Activated naive CD4-positive, alpha-beta T cell treated with anti-CD3 and anti-CD28 coated beads, Interleukin-2, amount 10 ng/mL, durations not matched to agents 7 days and 5 days (primary cell): ENCODE measurements at regions not wholly inside any gene's neighbourhood (a gene's known extent, or its start where the extent isn't known, plus 50 kb on each side); places are given as distances from the start of the nearest gene placed in this dataset.

ENCODE experiments used
- CTCF ChIA-PET: fragments of 350-600 bp; sonication (Branson Sonifier 250); formaldehyde crosslinking; loops from one replicate; lab custom pipeline; 2021; ENCODE audit warnings: antibody characterized with exemption; lab: Charles Lee
- DNase-seq: peaks from one replicate; pipeline ENCODE4 v3.0.0-alpha.2; 2020
- H3K27ac Mint-ChIP-seq: one replicate; pipeline ENCODE4 v1.8.0; 2021; ENCODE audit warnings: mild to moderate bottlenecking, moderate library complexity, mixed read lengths
- H3K27me3 Mint-ChIP-seq: one replicate; pipeline ENCODE4 v1.8.0; 2021; ENCODE audit warnings: mild to moderate bottlenecking, mixed read lengths
- H3K36me3 Mint-ChIP-seq: one replicate; pipeline ENCODE4 v1.8.0; 2021; ENCODE audit warnings: mixed read lengths
- H3K4me1 Mint-ChIP-seq: one replicate; pipeline ENCODE4 v1.8.0; 2021; ENCODE audit warnings: mixed read lengths
- H3K4me3 Mint-ChIP-seq: one replicate; pipeline ENCODE4 v1.8.0; 2021; ENCODE audit warnings: mild to moderate bottlenecking, moderate library complexity, mixed read lengths
- H3K9me3 Mint-ChIP-seq: one replicate; pipeline ENCODE4 v1.8.0; 2021; ENCODE audit warnings: mixed read lengths

GRCh38 chr13:47521890-47522487 lies 479.1 kb downstream of the SUCLA2 start:
- CTCF ChIA-PET = no interaction called here
- no peak for DNase-seq
- Mint-ChIP-seq H3K36me3 (no peaks in the 10 kb centered on the region), H3K27me3 (no peaks in the 10 kb centered on the region), H3K9me3 (no peaks in the 10 kb centered on the region), H3K4me1 (no peaks in the 10 kb centered on the region), H3K4me3 (no peak overlapping the region), H3K27ac (no peak overlapping the region)

DNA sequence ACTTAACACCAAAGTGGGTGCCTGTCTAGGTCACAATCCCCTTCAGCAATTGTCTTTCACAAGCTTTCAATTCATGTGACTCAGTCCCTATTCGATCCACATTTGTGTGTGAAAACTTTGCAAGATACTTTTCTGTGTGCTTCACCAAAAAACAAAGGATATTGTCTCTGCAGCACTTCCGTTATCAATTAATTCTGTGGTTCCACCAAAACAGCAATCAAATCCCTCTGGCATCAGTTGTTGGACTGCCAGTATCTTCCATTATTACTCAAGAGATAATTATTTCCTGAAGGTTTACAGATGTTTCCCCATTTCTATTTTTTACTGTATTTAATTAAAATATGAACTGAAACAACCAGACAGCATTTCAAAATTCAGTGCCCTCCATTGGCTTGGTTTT lies 481.4 kb downstream of the SUCLA2 start:
- no peak overlapping the region for H3K4me3 Mint-ChIP-seq
- CTCF ChIA-PET = no interaction called here
- H3K4me1 Mint-ChIP-seq = no peaks in the 10 kb centered on the region
- no peaks in the 10 kb centered on the region for H3K36me3 Mint-ChIP-seq
- H3K27ac Mint-ChIP-seq = no peak overlapping the region
- peaks cover 3% of the 10 kb centered on the region for H3K9me3 Mint-ChIP-seq
- DNase-seq = no peak
- no peaks in the 10 kb centered on the region for H3K27me3 Mint-ChIP-seq

GRCh38 chr13:47518530-47518929 lies 482.5 kb downstream of the SUCLA2 start:
- Mint-ChIP-seq H3K4me1 (no peaks in the 10 kb centered on the region), H3K36me3 (no peaks in the 10 kb centered on the region), H3K27ac (no peak overlapping the region), H3K9me3 (peaks cover 3% of the 10 kb centered on the region), H3K27me3 (no peaks in the 10 kb centered on the region), H3K4me3 (no peak overlapping the region)
- no peak for DNase-seq
- CTCF ChIA-PET = no interaction called here

GRCh38 chr13:47511647-47512046 lies 489.4 kb downstream of the SUCLA2 start:
- peaks cover 3% of the 10 kb centered on the region for H3K9me3 Mint-ChIP-seq
- no peaks in the 10 kb centered on the region for H3K36me3 Mint-ChIP-seq
- no peak overlapping the region for H3K27ac Mint-ChIP-seq
- CTCF ChIA-PET = no interaction called here
- no peaks in the 10 kb centered on the region for H3K4me1 Mint-ChIP-seq
- DNase-seq = no peak
- no peak overlapping the region for H3K4me3 Mint-ChIP-seq
- H3K27me3 Mint-ChIP-seq = no peaks in the 10 kb centered on the region

- CTCF ChIA-PET = no interaction called here
- Mint-ChIP-seq H3K4me1 (no peaks in the 10 kb centered on the region), H3K27ac (no peak overlapping the region), H3K4me3 (no peak overlapping the region), H3K27me3 (no peaks in the 10 kb centered on the region), H3K9me3 (no peaks in the 10 kb centered on the region), H3K36me3 (no peaks in the 10 kb centered on the region)
- no peak for DNase-seq
Measured at GRCh38 chr13:47508527-47509228, 492.4 kb downstream of the SUCLA2 start.

GRCh38 chr13:47503475-47503874 lies 497.6 kb downstream of the SUCLA2 start:
- Mint-ChIP-seq H3K27me3 (no peaks in the 10 kb centered on the region), H3K4me3 (no peak overlapping the region), H3K9me3 (no peaks in the 10 kb centered on the region), H3K4me1 (no peaks in the 10 kb centered on the region), H3K27ac (no peak overlapping the region), H3K36me3 (no peaks in the 10 kb centered on the region)
- DNase-seq = no peak
- CTCF ChIA-PET = no interaction called here

DNA sequence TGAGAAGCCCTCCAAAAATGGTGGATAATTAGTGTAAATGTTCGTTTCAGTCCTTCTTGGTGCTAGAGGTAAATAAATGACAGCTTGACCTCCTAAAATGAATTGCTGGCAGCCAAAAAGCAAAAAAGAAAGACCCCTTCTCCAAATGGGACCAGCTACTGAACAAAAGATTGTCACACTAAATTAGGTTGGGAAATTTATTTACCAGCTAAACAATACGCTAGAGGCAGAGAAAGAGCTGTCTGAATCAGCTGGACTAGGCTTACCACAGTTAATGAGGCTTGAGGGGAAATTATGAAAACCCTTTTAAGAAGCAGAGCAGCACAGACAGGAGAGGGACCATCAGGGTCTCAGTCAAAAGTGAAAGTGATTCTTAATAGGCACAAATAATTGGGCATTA lies 498.9 kb downstream of the SUCLA2 start:
- CTCF ChIA-PET = no interaction called here
- no peaks in the 10 kb centered on the region for H3K27me3 Mint-ChIP-seq
- DNase-seq = no peak
- no peak overlapping the region for H3K27ac Mint-ChIP-seq
- H3K4me1 Mint-ChIP-seq = no peaks in the 10 kb centered on the region
- H3K9me3 Mint-ChIP-seq = no peaks in the 10 kb centered on the region
- no peak overlapping the region for H3K4me3 Mint-ChIP-seq
- H3K36me3 Mint-ChIP-seq = no peaks in the 10 kb centered on the region

DNA sequence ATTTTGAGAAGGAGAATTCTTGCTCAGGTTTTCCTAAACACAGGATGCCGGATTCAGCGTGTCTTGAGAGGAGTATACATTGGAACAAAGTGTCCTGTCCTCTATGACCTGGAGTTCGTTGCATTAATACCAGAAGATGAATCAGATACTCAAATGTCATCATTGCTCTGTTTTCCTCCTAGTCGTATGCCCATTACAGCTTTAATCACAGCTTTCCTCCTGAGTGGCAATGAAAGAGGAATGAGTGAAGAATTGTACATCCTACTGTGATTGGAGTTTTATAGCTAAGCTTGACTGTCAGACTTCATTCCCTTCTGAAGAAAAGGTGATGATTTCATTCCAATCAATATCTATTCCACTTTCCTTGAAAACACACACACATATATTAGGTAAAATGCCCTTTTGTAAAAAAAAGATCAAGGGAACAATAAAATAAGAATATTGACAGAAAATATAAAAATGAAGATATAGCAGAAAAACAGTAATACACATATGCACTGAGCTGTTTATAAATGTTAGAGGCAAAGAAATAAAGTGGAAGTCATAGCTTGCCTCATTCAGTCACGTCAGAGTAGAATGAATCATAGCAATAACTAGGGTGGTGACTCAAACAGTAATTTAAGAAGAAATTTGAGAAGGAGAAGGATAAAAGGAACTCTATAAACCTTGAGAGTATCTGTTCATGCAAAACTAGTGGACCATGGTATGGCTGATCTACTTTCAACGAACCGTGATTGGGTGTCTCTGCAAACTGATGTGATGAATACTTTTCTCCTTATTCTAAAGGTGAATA lies 501.5 kb downstream of the SUCLA2 start:
- Mint-ChIP-seq H3K4me1 (no peaks in the 10 kb centered on the region), H3K36me3 (no peaks in the 10 kb centered on the region), H3K27ac (no peak overlapping the region), H3K4me3 (no peak overlapping the region), H3K9me3 (no peaks in the 10 kb centered on the region), H3K27me3 (no peaks in the 10 kb centered on the region)
- CTCF ChIA-PET = no interaction called here
- no peak for DNase-seq

GRCh38 chr13:47484548-47484947 lies 516.5 kb downstream of the SUCLA2 start:
- CTCF ChIA-PET = no interaction called here
- Mint-ChIP-seq H3K27ac (no peak overlapping the region), H3K4me1 (no peaks in the 10 kb centered on the region), H3K4me3 (no peak overlapping the region), H3K27me3 (no peaks in the 10 kb centered on the region), H3K9me3 (no peaks in the 10 kb centered on the region), H3K36me3 (no peaks in the 10 kb centered on the region)
- no peak for DNase-seq

DNA sequence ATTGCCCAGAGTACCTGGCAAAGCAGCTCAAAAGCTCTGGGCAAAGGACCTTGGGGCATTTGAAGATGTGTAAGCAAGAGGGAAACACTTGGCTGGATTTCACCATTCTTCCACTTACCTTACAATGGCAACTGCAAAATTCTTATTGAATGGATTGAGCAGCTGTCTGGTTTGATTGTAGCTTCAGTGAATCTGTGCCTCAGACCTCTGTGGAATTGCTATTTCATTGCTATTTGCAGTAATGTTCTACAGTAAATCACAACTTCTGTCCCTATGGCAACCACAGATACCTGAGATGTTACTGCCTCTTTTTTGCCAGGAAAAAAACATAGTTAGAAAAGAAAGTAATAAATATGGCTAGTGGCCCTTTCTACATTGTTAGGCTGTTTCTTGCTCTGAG lies 519.5 kb downstream of the SUCLA2 start:
- CTCF ChIA-PET = no interaction called here
- no peaks in the 10 kb centered on the region for H3K36me3 Mint-ChIP-seq
- no peaks in the 10 kb centered on the region for H3K4me1 Mint-ChIP-seq
- H3K27me3 Mint-ChIP-seq = no peaks in the 10 kb centered on the region
- H3K9me3 Mint-ChIP-seq = no peaks in the 10 kb centered on the region
- no peak overlapping the region for H3K27ac Mint-ChIP-seq
- DNase-seq = no peak
- H3K4me3 Mint-ChIP-seq = no peak overlapping the region

DNA sequence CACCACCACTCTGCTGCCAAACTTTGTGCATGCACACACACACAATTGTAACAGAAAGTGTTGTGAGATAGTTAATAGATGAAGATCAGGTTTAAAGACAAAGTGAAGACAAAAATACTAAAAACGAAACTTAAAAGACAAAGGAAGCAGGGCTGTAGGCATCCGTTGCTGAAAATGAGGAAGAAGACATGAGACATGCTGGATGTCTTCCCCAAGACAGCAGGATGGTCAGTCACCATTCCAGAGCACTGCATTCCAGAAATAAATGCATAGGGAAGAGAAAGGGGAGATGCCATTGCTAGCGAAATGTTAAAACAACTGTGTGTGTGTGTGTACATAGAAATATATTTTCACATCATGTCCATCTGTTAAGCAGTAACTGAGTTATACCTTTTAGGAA lies 520.1 kb downstream of the SUCLA2 start:
- H3K4me3 Mint-ChIP-seq = no peak overlapping the region
- no peaks in the 10 kb centered on the region for H3K4me1 Mint-ChIP-seq
- no peak for DNase-seq
- H3K27me3 Mint-ChIP-seq = no peaks in the 10 kb centered on the region
- CTCF ChIA-PET = no interaction called here
- no peaks in the 10 kb centered on the region for H3K36me3 Mint-ChIP-seq
- H3K27ac Mint-ChIP-seq = no peak overlapping the region
- no peaks in the 10 kb centered on the region for H3K9me3 Mint-ChIP-seq

DNA sequence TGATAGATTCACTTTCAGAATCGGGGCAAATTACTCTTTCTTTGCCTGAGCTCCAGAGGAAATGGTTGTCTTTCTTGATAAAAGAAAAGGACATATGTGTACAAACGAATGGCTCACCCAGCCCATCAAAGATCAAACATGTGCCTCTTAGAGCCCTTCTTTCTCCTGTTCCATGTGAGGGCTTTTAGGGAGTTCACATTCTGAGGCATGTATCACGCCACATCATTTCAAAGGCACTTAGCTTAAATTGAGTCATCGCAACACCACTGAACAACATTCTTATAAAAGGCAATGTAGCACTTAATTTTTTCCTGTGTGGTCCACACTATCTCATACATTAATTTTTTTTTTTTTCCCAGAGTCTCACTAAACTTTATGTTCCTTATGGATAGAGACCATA lies 521.0 kb downstream of the SUCLA2 start:
- no peaks in the 10 kb centered on the region for H3K36me3 Mint-ChIP-seq
- H3K9me3 Mint-ChIP-seq = no peaks in the 10 kb centered on the region
- H3K27me3 Mint-ChIP-seq = no peaks in the 10 kb centered on the region
- no peak overlapping the region for H3K27ac Mint-ChIP-seq
- no peak for DNase-seq
- no peaks in the 10 kb centered on the region for H3K4me1 Mint-ChIP-seq
- no peak overlapping the region for H3K4me3 Mint-ChIP-seq
- CTCF ChIA-PET = no interaction called here

DNA sequence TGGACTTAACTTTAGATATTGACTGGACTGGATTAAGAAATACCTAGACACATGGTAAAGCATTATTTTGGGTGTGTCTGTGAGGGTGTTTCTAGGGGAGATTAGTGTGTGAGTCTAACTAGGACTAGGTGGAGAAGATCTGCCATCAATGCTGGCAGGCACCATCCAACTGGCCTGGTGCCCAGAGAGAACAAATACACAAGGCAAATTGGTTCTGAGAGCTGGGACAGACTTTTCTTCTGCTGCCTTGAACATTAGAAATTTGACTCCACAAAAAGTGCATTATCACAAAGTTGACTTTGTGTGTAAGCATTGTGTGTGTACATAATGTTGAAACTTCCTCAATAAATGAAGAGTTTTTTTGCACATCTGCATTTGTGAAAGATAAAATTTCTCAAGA lies 522.1 kb downstream of the SUCLA2 start:
- H3K4me1 Mint-ChIP-seq = no peaks in the 10 kb centered on the region

GRCh38 chr13:47475441-47475948 lies 525.6 kb downstream of the SUCLA2 start:
- CTCF ChIA-PET = no interaction called here
- H3K27ac Mint-ChIP-seq = no peak overlapping the region

More for the DNA sequence above, 522.1 kb downstream of the SUCLA2 start:
- CTCF ChIA-PET = no interaction called here
- no peaks in the 10 kb centered on the region for H3K36me3 Mint-ChIP-seq
- no peak for DNase-seq
- H3K27ac Mint-ChIP-seq = no peak overlapping the region
- H3K9me3 Mint-ChIP-seq = no peaks in the 10 kb centered on the region
- no peaks in the 10 kb centered on the region for H3K27me3 Mint-ChIP-seq
- H3K4me3 Mint-ChIP-seq = no peak overlapping the region

GRCh38 chr13:47474839-47475238 lies 526.2 kb downstream of the SUCLA2 start:
- CTCF ChIA-PET = no interaction called here
- H3K27me3 Mint-ChIP-seq = no peaks in the 10 kb centered on the region
- H3K4me1 Mint-ChIP-seq = no peaks in the 10 kb centered on the region
- H3K9me3 Mint-ChIP-seq = no peaks in the 10 kb centered on the region
- no peak for DNase-seq
- H3K27ac Mint-ChIP-seq = no peak overlapping the region
- H3K36me3 Mint-ChIP-seq = no peaks in the 10 kb centered on the region
- H3K4me3 Mint-ChIP-seq = no peak overlapping the region

More at GRCh38 chr13:47475441-47475948, 525.6 kb downstream of the SUCLA2 start:
- no peak overlapping the region for H3K4me3 Mint-ChIP-seq
- no peak for DNase-seq
- H3K36me3 Mint-ChIP-seq = no peaks in the 10 kb centered on the region
- no peaks in the 10 kb centered on the region for H3K9me3 Mint-ChIP-seq
- H3K4me1 Mint-ChIP-seq = no peaks in the 10 kb centered on the region
- no peaks in the 10 kb centered on the region for H3K27me3 Mint-ChIP-seq
